ENCODE measurements at regions not wholly inside any gene's neighbourhood (a gene's known extent, or its start where the extent isn't known, plus 50 kb on each side); places are given as distances from the start of the nearest gene placed in this dataset.

GRCh38 chr2:160910681-160911080, 249.5 kb upstream of the TANK start:
- peak overlapping the region in 1 of 2 donors; percentile 47 for H3K9ac ChIP-seq (ENCODE audit: insufficient read depth in 1 of 2, low read length in 2 of 2)
- no peak for ATAC-seq (ENCODE audit: insufficient read depth, low FRiP score)
- TF ChIP-seq CTCF (IDR thresholded peaks at IDR 0.05; ENCODE audit: control extremely low read depth, extremely low read depth) = no peak
- 47 to 81% methylated on average over 2 of the region's 2 CpGs for WGBS, 2 donors
- no peaks in the 10 kb centered on the region for H3K9me3 ChIP-seq (ENCODE audit: control insufficient read depth in 4 of 4, insufficient read depth in 3 of 4, low read length in 3 of 4)
- DNase-seq = peak; percentile 46 to 88 (median 82)
- no peak overlapping the region for H3K27ac ChIP-seq (ENCODE audit: low read depth in 1 of 2, low read length in 1 of 2)
- H3K36me3 ChIP-seq (ENCODE audit: control insufficient read depth in 4 of 4, insufficient read depth in 4 of 4, low read length in 4 of 4) = no peaks in the 10 kb centered on the region
- H3K4me1 ChIP-seq (ENCODE audit: control insufficient read depth in 5 of 5, insufficient read depth in 5 of 5, low read length in 5 of 5) = peaks cover 2 to 37% (median 15%) of the 10 kb centered on the region in 5 donors
- no peaks in the 10 kb centered on the region for H3K27me3 ChIP-seq (ENCODE audit: control insufficient read depth in 3 of 3, insufficient read depth in 3 of 3, low read length in 2 of 3)
- no peak overlapping the region for H3K4me3 ChIP-seq

- H3K27me3 ChIP-seq (ENCODE audit: control insufficient read depth in 3 of 3, insufficient read depth in 3 of 3, low read length in 2 of 3) = no peaks in the 10 kb centered on the region
- no peaks in the 10 kb centered on the region for H3K36me3 ChIP-seq (ENCODE audit: control insufficient read depth in 4 of 4, insufficient read depth in 4 of 4, low read length in 4 of 4)
- no peak overlapping the region for H3K27ac ChIP-seq (ENCODE audit: low read depth in 1 of 2, low read length in 1 of 2)
- TF ChIP-seq CTCF (IDR thresholded peaks at IDR 0.05; ENCODE audit: control extremely low read depth, extremely low read depth) = no peak
- H3K9me3 ChIP-seq (ENCODE audit: control insufficient read depth in 4 of 4, insufficient read depth in 3 of 4, low read length in 3 of 4) = no peaks in the 10 kb centered on the region
- DNase-seq (no peak), ATAC-seq (ENCODE audit: insufficient read depth, low FRiP score) (no peak)
- H3K4me1 ChIP-seq (ENCODE audit: control insufficient read depth in 5 of 5, insufficient read depth in 5 of 5, low read length in 5 of 5) = peaks cover 2 to 37% (median 12%) of the 10 kb centered on the region in 5 donors
- H3K9ac ChIP-seq (ENCODE audit: insufficient read depth in 1 of 2, low read length in 2 of 2) = peak overlapping the region in 1 of 2 donors; percentile 47
- WGBS, 2 donors = 91 to 97% methylated on average over 1 of the region's 1 CpG
- H3K4me3 ChIP-seq = no peak overlapping the region
These were observed 249.0 kb upstream of the TANK start for GRCh38 chr2:160911258-160911657.

GRCh38 chr2:160912276-160912675, 248.0 kb upstream of the TANK start:
- no peak overlapping the region for H3K4me3 ChIP-seq
- no peaks in the 10 kb centered on the region for H3K9me3 ChIP-seq (ENCODE audit: control insufficient read depth in 4 of 4, insufficient read depth in 3 of 4, low read length in 3 of 4)
- no peak overlapping the region for H3K27ac ChIP-seq (ENCODE audit: low read depth in 1 of 2, low read length in 1 of 2)
- DNase-seq (no peak), ATAC-seq (ENCODE audit: insufficient read depth, low FRiP score) (no peak)
- H3K9ac ChIP-seq (ENCODE audit: insufficient read depth in 1 of 2, low read length in 2 of 2) = no peak overlapping the region
- WGBS, 2 donors = 60 to 71% methylated on average over 2 of the region's 2 CpGs
- H3K4me1 ChIP-seq (ENCODE audit: control insufficient read depth in 5 of 5, insufficient read depth in 5 of 5, low read length in 5 of 5) = peaks cover 0 to 37% (median 12%) of the 10 kb centered on the region in 5 donors
- no peaks in the 10 kb centered on the region for H3K36me3 ChIP-seq (ENCODE audit: control insufficient read depth in 4 of 4, insufficient read depth in 4 of 4, low read length in 4 of 4)
- TF ChIP-seq CTCF (IDR thresholded peaks at IDR 0.05; ENCODE audit: control extremely low read depth, extremely low read depth) = no peak
- no peaks in the 10 kb centered on the region for H3K27me3 ChIP-seq (ENCODE audit: control insufficient read depth in 3 of 3, insufficient read depth in 3 of 3, low read length in 2 of 3)

GRCh38 chr2:160913323-160913722, 246.9 kb upstream of the TANK start:
- ATAC-seq (ENCODE audit: insufficient read depth, low FRiP score) (no peak), DNase-seq (no peak)
- Histone ChIP-seq H3K4me1 (ENCODE audit: control insufficient read depth in 5 of 5, insufficient read depth in 5 of 5, low read length in 5 of 5) (peaks cover 0 to 38% (median 13%) of the 10 kb centered on the region in 5 donors), H3K27ac (ENCODE audit: low read depth in 1 of 2, low read length in 1 of 2) (no peak overlapping the region), H3K27me3 (ENCODE audit: control insufficient read depth in 3 of 3, insufficient read depth in 3 of 3, low read length in 2 of 3) (no peaks in the 10 kb centered on the region), H3K9ac (ENCODE audit: insufficient read depth in 1 of 2, low read length in 2 of 2) (no peak overlapping the region), H3K9me3 (ENCODE audit: control insufficient read depth in 4 of 4, insufficient read depth in 3 of 4, low read length in 3 of 4) (no peaks in the 10 kb centered on the region), H3K36me3 (ENCODE audit: control insufficient read depth in 4 of 4, insufficient read depth in 4 of 4, low read length in 4 of 4) (no peaks in the 10 kb centered on the region), H3K4me3 (no peak overlapping the region)
- no peak for TF ChIP-seq CTCF (IDR thresholded peaks at IDR 0.05; ENCODE audit: control extremely low read depth, extremely low read depth)
- WGBS, 2 donors = 97 to 100% methylated on average over 1 of the region's 1 CpG
